ENCODE measurements at regions not wholly inside any gene's neighbourhood (a gene's known extent, or its start where the extent isn't known, plus 50 kb on each side); places are given as distances from the start of the nearest gene placed in this dataset.
A peak's percentile ranks its signal among the peaks of the same experiment; 100 is the strongest.

DNA sequence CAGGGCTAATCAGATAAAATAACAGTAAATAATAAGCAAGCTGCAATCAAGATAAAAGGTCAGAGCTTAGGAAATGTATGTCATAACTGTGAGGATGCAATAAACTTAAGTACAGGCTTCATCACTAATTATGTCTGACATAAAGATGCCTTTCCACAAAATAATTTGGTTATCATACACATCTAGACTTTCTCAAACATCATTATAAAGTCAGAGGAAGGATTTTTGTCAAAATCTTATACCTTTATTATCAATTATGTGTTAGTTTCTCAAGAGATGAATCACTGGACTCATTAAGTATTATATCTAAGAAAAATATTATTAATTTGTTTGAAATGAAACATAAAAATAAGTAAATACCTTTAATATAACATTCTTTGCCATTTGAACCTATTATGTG, 695.4 kb upstream of the INTU start:
- H3K27ac ChIP-seq = no peak overlapping the region
- no peak overlapping the region for H3K4me3 ChIP-seq

- Histone ChIP-seq H3K4me3 (no peak overlapping the region), H3K27ac (no peak overlapping the region)
These were observed 694.8 kb upstream of the INTU start for GRCh38 chr4:126937846-126938422.

GRCh38 chr4:126939401-126939800, 693.4 kb upstream of the INTU start:
- Histone ChIP-seq H3K4me3 (no peak overlapping the region), H3K27ac (peak overlapping the region in 1 of 21 experiments; percentile 24)

DNA sequence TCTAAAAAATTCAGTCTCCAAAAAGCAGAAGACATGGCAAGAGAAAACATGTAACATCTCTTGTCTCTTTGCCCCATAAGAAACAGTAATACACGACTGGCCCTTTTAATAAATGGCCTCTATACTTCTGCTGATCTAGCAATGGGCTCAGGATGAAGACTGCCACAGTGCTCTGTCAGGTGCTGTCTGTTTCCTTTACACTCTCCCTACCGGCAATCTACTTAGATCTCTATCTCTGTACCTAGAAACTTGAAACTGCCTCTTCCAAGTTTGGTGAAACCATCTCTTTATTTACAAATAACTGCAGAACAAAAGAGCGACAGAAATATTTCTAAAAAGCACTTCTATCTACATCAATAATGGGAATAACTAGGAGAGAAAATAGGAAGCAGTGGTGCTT, 685.2 kb upstream of the INTU start:
- Histone ChIP-seq H3K4me3 (no peak overlapping the region), H3K27ac (no peak overlapping the region)

DNA sequence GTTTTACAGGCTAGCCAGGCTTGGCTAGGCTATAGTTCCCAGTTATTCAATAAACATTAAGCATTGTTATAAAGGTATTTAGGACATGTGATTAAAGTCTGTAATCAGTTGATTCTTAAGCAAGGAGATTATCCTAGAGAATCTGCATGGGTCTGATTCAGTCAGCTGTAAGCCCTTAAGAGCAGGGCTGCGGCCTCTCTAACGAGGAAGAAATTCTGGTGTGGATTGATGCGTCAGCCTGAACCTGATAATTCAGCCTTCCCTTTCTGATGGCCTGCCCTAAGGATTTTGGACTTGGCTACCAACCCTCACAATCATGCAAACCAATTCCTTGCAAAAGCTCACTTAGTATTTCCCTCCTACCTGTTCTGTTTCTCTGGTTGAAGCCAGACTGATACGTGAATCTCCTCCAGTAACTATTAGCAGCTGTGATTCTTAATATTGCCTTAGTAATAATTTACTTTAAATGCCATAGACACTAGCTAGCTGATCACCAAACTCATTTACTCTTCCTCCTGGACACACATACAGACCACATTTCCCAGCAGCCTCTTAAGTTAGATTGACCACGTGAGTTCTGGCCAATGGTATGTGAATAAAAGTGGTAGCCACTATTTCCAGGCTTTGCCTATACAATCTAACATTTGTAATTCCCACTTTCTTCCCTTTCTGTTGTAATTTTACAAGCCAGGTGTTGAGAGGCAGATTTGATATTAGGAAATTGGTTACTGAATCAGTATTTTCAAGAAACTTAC, 678.0 kb upstream of the INTU start:
- Histone ChIP-seq H3K27ac (no peak overlapping the region), H3K4me3 (no peak overlapping the region)

DNA sequence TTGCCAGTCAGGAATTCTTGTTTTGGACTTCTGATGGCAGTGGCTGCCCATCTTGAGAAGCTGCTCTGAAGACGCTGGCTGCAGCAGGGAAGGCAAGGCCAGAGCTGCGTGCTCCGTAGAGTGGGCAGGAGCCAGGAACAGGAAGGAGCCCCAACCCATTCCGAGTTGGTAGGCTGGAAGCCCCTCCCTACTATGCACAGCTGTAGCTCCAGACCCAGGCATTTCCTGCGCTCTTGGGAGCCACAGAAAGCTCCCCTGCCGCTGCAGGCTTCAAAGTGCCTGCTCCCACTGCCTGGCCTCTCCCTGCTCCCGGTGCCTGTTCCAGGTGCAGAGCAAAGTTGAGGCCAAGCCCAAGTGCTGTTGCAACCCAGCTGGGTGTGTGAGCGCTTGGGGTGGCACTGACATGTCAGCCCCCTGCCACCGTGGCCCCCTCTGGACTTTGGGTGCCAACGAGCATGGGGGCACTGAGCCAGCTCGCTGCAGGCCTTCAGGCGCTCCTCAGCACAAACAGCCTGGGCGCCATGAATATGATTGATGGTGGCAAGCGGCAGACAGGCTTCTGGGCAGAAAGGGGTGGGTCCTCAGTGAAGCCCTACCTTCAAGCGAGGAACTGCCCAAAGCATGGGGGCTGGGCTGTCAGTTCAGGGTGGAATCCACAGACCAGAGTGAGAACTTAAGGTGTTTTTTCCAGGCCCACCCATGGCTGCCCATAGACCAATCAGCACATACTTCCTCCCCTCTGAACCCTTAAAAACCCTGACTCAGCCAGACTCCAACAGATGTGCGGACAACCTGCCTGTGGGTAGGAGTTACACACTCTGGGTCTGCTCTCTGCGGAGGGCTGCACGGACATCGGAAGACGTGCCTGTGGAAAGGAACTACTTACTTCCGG, 677.2 kb upstream of the INTU start:
- no peak overlapping the region for H3K27ac ChIP-seq
- H3K4me3 ChIP-seq = no peak overlapping the region

- Histone ChIP-seq H3K4me3 (no peak overlapping the region), H3K27ac (no peak overlapping the region)
These were observed 676.4 kb upstream of the INTU start for GRCh38 chr4:126956184-126956897.

DNA sequence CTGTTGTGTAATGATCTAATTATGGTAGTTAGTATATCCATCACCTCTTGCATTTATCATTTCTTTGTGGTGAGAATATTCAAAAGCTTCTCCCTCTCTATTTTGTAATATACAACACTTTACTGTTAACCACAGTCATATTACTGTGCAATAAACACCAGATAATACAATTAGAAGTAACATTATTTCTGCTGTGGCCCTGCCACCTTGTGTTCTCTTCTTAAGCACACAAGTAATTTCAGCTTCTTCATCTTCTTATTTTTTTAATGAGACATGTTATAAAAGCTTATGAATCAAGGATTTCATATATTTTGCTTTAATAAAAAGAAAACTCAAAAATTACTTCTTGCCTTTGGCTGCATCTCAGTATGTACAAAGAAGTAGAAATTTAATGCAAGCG, 675.2 kb upstream of the INTU start:
- Histone ChIP-seq H3K4me3 (no peak overlapping the region), H3K27ac (no peak overlapping the region)

DNA sequence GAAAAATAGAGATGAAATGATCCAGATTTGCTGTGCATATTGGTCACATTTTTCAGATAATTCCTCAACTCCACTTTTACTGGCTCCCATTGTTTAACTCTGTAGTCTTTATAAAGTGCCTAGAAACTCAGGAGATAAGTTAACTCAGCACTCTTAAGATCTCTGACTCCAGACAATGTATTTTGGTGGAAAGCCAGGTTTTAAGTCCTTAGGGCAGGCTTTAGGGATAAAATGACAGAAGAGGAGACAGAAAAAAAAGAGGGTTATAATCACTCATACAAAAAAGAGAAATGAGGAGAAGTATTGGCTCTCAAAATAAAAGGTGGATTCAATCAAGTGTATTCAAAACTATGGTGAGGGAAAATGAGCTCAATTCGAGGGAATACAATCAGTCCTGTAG, 674.8 kb upstream of the INTU start:
- Histone ChIP-seq H3K4me3 (no peak overlapping the region), H3K27ac (no peak overlapping the region)

DNA sequence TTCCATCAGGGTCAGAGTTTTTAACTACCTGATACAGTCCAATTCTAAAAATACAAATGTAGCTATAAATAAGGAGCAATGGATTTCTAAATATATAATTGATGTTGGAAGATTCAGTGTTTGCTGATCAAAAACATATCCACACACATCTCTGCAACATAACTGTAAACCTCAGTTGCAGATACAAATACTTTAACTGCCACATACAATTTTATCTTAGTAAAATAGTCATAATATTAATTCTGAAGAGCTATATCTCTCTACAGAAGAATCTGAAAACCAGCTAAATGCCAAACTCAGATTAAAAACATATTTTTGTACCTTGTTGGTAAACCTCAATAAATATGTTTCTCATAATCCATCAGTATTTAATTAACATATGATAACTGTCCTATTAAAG, 674.3 kb upstream of the INTU start:
- no peak overlapping the region for H3K27ac ChIP-seq
- no peak overlapping the region for H3K4me3 ChIP-seq

DNA sequence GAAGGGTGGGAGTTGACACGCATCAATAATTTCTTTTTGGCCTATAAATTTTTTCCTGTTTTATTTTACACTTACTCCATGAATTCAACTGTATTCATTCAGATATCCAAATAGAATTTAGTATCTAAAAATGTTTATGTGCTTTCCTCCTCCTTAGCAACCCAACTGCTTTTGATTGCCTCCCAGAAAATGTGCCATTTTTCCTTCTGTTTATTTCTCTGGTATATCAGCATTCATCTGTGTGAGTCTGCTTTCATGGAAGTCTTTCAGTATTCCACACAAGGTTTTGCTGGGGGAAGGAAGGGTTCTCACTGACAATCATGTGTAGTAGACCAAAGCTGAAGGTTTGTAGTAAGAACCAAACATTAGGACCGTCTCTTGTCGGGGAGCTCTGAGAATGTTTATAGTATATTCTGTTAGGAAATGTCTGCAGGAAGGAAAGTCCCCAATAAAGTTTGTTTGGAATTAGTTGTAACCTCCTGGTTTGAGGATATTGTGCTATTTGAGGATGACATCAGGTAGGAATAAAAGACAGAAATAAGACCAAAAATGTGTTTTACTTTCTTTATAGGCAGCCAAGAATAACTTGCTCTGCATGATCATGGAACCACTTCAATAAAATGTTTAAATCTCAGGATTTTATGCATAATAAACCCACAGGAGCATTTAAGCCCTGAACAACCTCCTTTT, 673.6 kb upstream of the INTU start:
- Histone ChIP-seq H3K27ac (no peak overlapping the region), H3K4me3 (no peak overlapping the region)

DNA sequence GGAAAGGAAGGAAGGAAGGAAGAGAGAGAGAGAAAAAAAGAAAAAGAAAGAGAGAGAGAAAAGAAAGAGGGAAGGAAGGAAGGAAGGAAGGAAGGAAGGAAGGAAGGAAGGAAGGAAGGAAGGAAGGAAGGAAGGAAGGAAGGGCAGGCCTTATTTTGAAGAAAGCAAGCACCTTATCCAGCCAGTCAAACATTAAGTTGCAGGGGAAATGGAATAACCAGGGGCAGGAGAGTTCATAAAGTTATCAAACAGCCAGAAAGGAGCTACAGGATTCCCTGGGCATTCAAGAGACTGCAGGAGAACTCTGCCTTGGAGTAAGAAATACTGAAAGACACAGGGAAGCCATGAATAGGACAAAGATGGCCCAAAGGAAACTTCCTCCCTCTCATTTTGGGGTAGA, 672.0 kb upstream of the INTU start:
- Histone ChIP-seq H3K4me3 (no peak overlapping the region), H3K27ac (no peak overlapping the region)

DNA sequence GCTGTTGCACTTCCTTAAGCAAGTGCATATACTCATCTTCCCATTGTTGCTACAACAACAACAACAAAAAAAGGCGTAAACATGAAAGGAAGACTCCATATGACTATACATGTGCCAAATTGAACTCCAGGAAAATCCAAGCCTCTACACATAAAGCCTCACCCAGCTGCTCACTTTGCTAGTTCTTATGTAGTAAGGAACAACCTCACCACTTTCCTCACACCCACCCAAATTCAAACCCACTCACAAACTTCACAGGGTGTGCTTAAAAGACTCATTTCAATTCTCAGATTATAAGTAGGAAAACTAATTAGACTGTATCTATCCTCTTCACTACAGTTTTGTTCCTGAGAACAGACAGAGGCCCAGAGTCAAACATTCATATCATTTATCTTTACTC, 671.1 kb upstream of the INTU start:
- Histone ChIP-seq H3K4me3 (no peak overlapping the region), H3K27ac (no peak overlapping the region)

- H3K27ac ChIP-seq = no peak overlapping the region
- H3K4me3 ChIP-seq = no peak overlapping the region
These were observed 666.9 kb upstream of the INTU start for GRCh38 chr4:126965877-126966276.

- no peak overlapping the region for H3K27ac ChIP-seq
- H3K4me3 ChIP-seq = no peak overlapping the region
These were observed 663.2 kb upstream of the INTU start for GRCh38 chr4:126969360-126970235.

DNA sequence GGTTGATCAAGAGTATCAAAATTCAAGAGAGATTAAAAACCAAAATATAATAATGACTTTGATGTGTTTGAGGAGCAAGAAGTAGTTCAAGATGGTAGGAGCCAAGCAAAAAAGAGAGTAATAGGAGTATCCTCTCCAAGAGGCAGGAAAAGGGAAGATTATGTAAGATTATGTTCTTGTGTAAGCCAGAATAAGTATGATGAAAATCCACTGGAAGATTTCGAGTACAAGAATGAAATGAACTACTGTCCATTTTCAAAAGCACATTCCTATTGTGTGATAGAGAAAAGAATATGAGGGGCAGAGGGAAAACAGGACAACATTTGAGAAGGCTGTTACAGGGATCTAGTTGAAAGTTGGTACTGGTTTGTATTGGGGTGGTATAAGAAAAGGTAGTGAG, 659.6 kb upstream of the INTU start:
- H3K4me3 ChIP-seq = no peak overlapping the region
- H3K27ac ChIP-seq = no peak overlapping the region

DNA sequence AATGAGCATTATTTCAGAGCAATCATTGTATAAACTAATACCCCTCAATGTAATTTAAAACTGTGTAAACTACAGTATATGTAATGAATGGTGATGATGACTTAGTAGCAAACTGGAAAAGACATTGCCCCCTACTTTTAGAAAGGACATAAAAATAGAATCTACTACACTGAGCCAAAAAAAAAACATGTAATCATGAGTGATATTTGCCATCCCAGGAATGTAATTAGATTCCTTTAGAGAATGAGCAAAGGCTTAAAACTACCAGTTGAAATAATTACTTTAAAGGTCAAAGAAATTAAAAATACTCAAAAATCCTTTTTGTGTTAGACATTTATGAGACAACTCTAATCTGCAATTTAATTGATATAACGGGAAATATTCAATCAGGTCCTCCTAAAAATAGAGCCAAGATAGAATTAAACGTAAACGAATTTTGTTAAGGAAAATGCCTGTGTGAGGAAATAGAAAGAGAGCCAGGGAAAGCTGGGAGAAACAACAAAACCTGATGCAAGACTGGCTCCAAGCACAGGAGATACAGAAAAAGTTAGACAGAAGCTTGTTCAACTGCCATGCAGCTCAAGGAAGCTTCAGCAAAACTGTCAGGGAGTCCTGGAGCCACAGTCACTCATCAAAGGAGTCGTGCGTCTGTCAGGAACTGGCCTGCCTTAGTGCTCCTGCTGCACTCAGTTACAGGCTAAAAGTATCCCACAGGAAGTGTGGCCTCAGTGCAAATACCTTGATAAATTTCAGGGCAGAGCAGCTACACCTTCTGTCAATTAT, 655.7 kb upstream of the INTU start:
- Histone ChIP-seq H3K27ac (no peak overlapping the region), H3K4me3 (no peak overlapping the region)

GRCh38 chr4:126986005-126986404, 646.8 kb upstream of the INTU start:
- Histone ChIP-seq H3K4me3 (no peak overlapping the region), H3K27ac (no peak overlapping the region)
